AG04450 (cell line): ENCODE measurements at regions not wholly inside any gene's neighbourhood (a gene's known extent, or its start where the extent isn't known, plus 50 kb on each side); places are given as distances from the start of the nearest gene placed in this dataset.

ENCODE experiments used
- CTCF ChIA-PET: fragments of 300-600, 350-600 bp; formaldehyde crosslinking; extraction: SDS; loops from one replicate; lab custom pipeline; 2022; ENCODE audit warnings: antibody characterized with exemption, inconsistent platforms; lab: Charles Lee
- POLR2A ChIA-PET: fragments of 350-600 bp; formaldehyde crosslinking; extraction: SDS; loops from one replicate; lab custom pipeline; 2021; ENCODE audit warnings: antibody characterized with exemption, inconsistent platforms; lab: Yijun Ruan, JAX
- DNase-seq: peaks from one replicate; pipeline ENCODE4 v3.0.0-alpha.2; 2011; ENCODE audit warnings: low read depth, low spot score
- H3K27ac ChIP-seq: one replicate; pipeline ENCODE4 v1.5.1; 2012; ENCODE audit warnings: low read depth, low read length, control low read depth
- H3K27me3 ChIP-seq: one replicate; pipeline ENCODE4 v1.6.0; 2012; ENCODE audit warnings: low read length; ENCODE audit not compliant: control insufficient read depth, insufficient read depth
- H3K4me3 ChIP-seq: 2 replicates; pipeline ENCODE4 v1.5.1; 2011; ENCODE audit warnings: mild to moderate bottlenecking, low read depth, low read length, control low read depth
- H3K9me3 ChIP-seq: 2 replicates; pipeline ENCODE4 v1.5.1; 2012; ENCODE audit warnings: low read length; ENCODE audit not compliant: control insufficient read depth, insufficient read depth
- TF ChIP-seq, protein P1 (sequence below): IDR thresholded peaks from 2 replicates; pipeline ENCODE4 v1.5.1; 2011; ENCODE audit warnings: low read depth, low read length, control low read depth, inconsistent platforms

- POLR2A ChIA-PET, result no interaction called here
- H3K9me3 ChIP-seq, result peaks cover 5% of the 10 kb centered on the region; the same call in 1 of the 2 replicates
- DNase-seq, result no peak
- H3K27ac ChIP-seq, result no peak overlapping the region
- CTCF ChIA-PET, result no interaction called here
- TF ChIP-seq, protein P1, sequence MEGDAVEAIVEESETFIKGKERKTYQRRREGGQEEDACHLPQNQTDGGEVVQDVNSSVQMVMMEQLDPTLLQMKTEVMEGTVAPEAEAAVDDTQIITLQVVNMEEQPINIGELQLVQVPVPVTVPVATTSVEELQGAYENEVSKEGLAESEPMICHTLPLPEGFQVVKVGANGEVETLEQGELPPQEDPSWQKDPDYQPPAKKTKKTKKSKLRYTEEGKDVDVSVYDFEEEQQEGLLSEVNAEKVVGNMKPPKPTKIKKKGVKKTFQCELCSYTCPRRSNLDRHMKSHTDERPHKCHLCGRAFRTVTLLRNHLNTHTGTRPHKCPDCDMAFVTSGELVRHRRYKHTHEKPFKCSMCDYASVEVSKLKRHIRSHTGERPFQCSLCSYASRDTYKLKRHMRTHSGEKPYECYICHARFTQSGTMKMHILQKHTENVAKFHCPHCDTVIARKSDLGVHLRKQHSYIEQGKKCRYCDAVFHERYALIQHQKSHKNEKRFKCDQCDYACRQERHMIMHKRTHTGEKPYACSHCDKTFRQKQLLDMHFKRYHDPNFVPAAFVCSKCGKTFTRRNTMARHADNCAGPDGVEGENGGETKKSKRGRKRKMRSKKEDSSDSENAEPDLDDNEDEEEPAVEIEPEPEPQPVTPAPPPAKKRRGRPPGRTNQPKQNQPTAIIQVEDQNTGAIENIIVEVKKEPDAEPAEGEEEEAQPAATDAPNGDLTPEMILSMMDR, result no peak
- H3K4me3 ChIP-seq, result no peak overlapping the region
- no peaks in the 10 kb centered on the region for H3K27me3 ChIP-seq
These were observed 1851.3 kb upstream of the PCDH7 start for GRCh38 chr4:28868841-28869240.

DNA sequence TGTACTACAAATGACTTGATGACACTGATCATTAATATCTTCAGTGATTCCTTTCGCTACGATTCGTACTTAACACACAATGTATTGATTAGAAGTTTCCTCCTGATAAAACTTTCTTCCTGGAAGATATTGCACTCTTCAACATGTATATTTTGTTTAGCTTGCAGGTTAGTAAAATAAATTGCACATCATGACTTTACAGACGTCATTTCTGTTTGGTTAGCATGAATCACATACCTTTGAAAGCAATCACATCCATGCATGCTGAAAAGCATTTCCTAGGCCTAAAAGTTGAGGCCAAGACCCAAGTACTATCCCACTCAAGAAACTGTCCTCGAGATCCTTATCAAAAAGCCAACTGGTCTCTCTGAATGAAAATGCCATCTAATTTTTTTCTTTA is 1841.0 kb upstream of the PCDH7 start:
- CTCF ChIA-PET, result no interaction called here
- TF ChIP-seq, protein P1, result no peak

DNA sequence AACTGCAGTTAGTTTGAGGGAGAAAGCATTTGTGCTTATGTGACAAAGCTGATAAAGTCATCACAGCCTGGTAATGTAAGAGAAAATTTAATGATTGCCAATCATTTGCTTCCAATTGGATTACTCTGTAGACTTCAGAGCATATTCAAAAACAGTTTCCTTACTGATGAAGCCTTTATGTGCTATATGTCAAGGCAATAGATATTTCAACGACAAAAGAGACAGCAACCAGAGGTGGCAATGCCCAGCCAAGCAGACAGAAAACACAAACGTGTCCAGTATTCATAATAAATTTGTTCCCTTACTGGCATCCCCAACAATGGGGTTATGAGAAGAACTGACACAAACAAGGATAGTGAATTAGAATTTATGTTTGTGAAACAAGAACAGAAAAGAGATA is 1840.3 kb upstream of the PCDH7 start:
- Histone ChIP-seq H3K9me3 (no peaks in the 10 kb centered on the region), H3K27ac (no peak overlapping the region), H3K4me3 (no peak overlapping the region), H3K27me3 (no peaks in the 10 kb centered on the region)
- ChIA-PET CTCF (no interaction called here), POLR2A (no interaction called here)
- TF ChIP-seq, protein P1, result no peak
- DNase-seq, result no peak

More for the DNA sequence above, 1841.0 kb upstream of the PCDH7 start:
- DNase-seq, result no peak
- POLR2A ChIA-PET, result no interaction called here
- Histone ChIP-seq H3K4me3 (no peak overlapping the region), H3K27me3 (no peaks in the 10 kb centered on the region), H3K9me3 (no peaks in the 10 kb centered on the region), H3K27ac (no peak overlapping the region)

GRCh38 chr4:28883211-28883610 is 1837.0 kb upstream of the PCDH7 start:
- POLR2A ChIA-PET, result no interaction called here
- Histone ChIP-seq H3K27me3 (no peaks in the 10 kb centered on the region), H3K4me3 (no peak overlapping the region), H3K27ac (no peak overlapping the region), H3K9me3 (no peaks in the 10 kb centered on the region)
- DNase-seq, result no peak
- TF ChIP-seq, protein P1, result no peak
- CTCF ChIA-PET, result no interaction called here

- Histone ChIP-seq H3K27me3 (no peaks in the 10 kb centered on the region), H3K9me3 (no peaks in the 10 kb centered on the region), H3K4me3 (no peak overlapping the region), H3K27ac (no peak overlapping the region)
- TF ChIP-seq, protein P1, result no peak
- POLR2A ChIA-PET, result no interaction called here
- CTCF ChIA-PET, result no interaction called here
- no peak for DNase-seq
These were observed 1833.2 kb upstream of the PCDH7 start for GRCh38 chr4:28886934-28887333.
